ENCODE measurements at regions not wholly inside any gene's neighbourhood (a gene's known extent, or its start where the extent isn't known, plus 50 kb on each side); places are given as distances from the start of the nearest gene placed in this dataset.

DNA sequence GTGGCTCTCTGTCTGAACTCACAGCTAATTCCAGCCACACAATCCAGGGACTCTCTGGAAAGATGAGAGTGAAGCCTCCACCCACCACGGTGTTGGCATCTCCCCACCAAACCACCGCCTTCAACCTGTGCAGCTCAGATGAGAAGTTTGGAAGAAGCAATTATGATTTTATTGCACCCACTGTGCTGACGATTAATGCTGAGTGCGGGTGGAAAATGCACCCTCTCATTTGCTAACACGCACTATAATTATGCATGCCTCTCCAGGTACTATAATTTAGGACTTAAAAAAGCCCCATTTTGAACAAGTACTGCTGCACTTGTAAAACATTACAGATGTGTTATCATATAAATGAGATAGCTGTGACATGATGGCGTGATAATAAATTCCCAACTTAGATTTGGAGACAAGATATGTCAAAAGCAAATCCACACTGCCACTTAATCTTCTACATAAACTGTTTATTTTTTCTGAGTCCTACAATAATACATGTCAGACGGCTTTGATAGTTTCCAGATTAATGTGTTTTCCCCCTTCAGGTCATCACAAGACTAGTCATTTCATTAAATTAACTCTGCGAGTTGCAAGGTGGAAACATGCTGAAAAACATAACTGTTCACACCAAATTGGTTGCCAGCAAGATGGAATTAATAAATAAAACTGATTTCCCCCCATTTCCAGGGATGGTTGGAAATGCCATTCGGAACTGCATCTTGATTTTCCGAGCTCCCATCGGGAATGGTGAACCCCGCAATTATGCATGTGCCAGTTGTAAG lies 466.5 kb upstream of the MAF start:
- no peak for DNase-seq

GRCh38 chr16:80065541-80065940 lies 465.0 kb upstream of the MAF start:
- DNase-seq: no peak

GRCh38 chr16:80063713-80064069 lies 463.2 kb upstream of the MAF start:
- DNase-seq: no peak

GRCh38 chr16:80063031-80063712 lies 462.6 kb upstream of the MAF start:
- no peak for DNase-seq

GRCh38 chr16:80062361-80063030 lies 462.0 kb upstream of the MAF start:
- DNase-seq: no peak

GRCh38 chr16:80060470-80060869 lies 459.9 kb upstream of the MAF start:
- no peak for DNase-seq

GRCh38 chr16:80059836-80060235 lies 459.3 kb upstream of the MAF start:
- no peak for DNase-seq

DNA sequence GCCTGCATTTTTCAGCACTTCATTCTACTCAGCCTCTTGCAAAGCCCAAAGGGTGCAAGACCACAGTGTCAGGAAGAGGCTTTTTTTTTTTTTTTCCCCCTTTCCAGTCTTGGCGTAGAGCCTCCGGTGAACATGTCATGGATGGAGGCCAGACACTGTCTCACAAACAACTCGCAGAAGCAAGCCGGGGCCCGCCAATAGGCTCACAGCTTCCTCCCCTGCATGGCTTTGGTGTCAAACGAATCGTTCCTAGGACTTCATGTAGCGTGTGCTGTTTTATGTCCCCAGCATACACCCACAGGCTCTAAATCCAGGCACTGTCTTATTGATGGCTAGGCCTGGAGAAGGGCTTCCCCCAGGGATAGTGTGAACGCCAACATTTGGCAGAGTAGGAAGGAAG lies 457.7 kb upstream of the MAF start:
- DNase-seq: no peak

- no peak for DNase-seq
Observed at GRCh38 chr16:80056324-80056723, 455.8 kb upstream of the MAF start.

- DNase-seq: no peak
Observed at GRCh38 chr16:80055831-80056230, 455.3 kb upstream of the MAF start.

GRCh38 chr16:80054647-80055046 lies 454.1 kb upstream of the MAF start:
- DNase-seq: no peak

DNA sequence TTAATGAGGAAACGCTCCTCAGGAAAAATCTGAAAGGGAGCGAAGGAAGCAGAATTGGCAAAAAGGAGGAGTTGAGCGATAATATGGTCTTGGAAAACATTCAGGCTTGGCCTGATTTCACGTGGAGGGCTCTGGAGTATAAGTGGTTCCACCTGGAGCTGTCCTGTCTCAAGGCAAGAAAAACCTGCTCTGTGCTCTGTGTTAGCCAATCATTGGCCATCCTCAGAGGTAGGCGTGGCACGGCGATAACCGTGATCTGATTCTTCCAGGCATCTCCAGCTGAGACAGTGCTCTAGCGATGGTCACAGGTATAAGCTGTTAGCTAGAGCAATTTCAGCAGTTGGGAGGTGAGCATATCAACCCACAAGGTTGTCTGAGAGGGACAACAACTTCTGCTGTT lies 450.5 kb upstream of the MAF start:
- DNase-seq: no peak

- no peak for DNase-seq
Observed at GRCh38 chr16:80048250-80048649, 447.7 kb upstream of the MAF start.

- no peak for DNase-seq
Observed at GRCh38 chr16:80047842-80048241, 447.3 kb upstream of the MAF start.

DNA sequence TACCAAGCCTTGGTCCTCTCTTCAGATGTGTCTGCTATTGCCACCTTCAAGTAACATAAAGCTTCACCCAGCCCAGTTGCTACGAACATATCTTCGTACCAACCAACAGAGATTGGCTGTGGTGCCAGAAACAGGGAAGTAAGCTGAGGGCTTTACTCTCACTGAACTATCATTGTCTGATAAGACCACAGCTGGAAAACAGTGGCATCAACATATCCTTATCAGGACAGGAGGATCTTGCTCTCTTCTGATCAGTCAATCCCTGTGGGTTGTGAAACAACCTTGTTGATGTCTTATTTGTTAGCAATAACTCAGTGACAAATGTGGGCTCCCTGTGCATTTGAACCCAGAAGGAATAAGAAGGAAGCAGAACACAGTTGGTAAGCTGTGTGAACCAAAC lies 446.3 kb upstream of the MAF start:
- no peak for DNase-seq

DNA sequence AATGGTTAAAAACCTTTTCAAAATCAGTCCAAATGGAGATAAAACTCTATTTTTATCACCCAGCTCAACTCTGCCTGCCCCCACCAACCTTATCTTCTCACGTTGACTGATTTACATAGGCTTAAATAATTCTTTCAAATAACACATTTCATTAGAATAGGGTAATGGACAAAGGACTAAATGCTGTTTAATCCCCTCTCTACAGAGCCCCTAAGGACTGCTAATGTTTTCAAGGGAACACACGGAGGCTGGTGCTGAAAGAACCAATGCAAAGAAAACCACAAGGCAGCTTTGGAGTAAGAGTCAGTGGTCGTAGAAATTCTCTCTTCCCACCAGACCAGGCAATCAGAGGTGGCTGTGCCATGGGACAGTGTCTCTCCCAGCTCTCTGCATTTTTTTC lies 445.7 kb upstream of the MAF start:
- no peak for DNase-seq

DNA sequence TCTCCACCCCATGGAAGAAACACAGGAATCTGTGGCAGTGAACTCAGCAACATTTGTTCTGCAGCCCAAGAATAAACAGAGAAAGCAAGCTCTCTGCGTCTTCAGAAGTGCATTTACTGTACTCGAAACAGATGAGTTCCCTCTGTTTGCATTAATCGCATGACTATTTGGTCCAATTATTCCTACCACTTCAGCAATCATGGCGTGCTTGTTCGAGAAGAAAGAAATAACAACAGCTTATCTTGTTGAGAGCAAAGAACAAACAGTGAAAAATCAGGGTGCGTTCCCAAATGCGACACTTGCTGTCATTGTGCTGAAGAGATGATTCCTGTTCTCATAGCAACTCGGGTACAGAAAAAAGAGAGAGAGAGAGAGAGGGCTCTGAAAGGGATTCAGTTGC lies 445.3 kb upstream of the MAF start:
- no peak for DNase-seq

- no peak for DNase-seq
Observed at GRCh38 chr16:80041410-80041809, 440.9 kb upstream of the MAF start.

DNA sequence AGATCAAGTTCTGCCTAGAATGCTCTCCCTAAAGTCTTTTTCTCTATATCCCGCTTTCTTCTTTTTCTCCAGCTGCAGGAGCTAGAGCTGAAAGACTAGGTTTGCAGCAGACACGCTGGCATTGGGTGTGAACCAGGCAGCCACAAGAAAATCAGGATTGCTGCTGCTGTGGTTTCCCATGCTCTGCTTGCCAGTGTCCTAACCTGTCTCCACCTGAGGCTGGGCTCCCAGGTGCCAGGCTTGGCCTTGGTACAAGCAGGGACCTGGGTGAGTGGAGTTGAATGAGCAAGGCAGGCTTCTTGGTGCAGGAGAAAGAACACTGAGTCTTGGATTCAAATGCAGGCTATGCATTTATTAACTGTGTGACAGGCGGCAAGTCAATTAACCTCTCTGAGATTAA lies 440.3 kb upstream of the MAF start:
- DNase-seq: no peak

GRCh38 chr16:80040413-80040812 lies 439.9 kb upstream of the MAF start:
- no peak for DNase-seq

GRCh38 chr16:80039777-80040176 lies 439.2 kb upstream of the MAF start:
- no peak for DNase-seq

GRCh38 chr16:80038566-80038965 lies 438.0 kb upstream of the MAF start:
- DNase-seq: no peak

DNA sequence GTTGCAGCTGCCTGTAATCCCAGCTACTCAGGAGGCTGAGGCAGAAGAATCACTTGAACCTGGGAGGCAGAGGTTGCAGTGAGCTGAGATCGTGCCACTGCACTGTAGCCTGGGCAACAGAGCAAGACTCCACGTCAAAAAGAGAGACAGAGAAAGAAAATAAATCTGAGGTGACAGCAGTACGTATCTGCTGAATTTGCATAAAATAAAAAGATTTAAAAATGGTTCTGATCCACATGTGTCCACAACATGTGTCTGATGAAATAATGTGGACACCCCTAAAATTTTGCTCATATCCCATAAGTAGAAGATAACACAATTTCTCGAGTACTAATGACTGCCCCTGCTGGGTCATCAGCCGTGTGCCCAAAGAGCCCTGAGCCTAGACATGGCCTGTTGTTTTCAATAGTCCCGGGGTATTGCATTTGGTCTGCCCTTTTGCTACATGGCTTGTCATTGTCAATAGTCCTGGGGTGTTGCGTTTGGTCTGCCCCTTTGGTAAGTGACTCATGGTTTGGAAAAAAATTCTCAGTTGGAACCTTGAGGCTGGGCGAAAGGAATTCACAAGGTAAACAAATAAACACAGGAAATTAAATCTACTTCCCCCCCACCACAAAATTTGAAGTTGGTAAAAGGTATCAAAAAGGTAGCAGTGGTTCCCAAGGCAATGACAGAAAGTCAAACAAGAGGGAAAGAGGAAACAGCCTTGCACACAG lies 434.6 kb upstream of the MAF start:
- no peak for DNase-seq

GRCh38 chr16:80034469-80034826 lies 433.9 kb upstream of the MAF start:
- no peak for DNase-seq
